ENCODE measurements at regions not wholly inside any gene's neighbourhood (a gene's known extent, or its start where the extent isn't known, plus 50 kb on each side); places are given as distances from the start of the nearest gene placed in this dataset.

- DNase-seq (no peak), ATAC-seq (ENCODE audit: poor library complexity) (no peak)
- intact Hi-C loops (cut with DNase I), result no loop called here
Observed at GRCh38 chr3:163863146-163863545, 1215.2 kb downstream of the SI start.

GRCh38 chr3:163852233-163852632 is 1226.1 kb downstream of the SI start:
- intact Hi-C loops (cut with DNase I), result no loop called here
- no peak for ATAC-seq (ENCODE audit: poor library complexity)

GRCh38 chr3:163838769-163839168 is 1239.5 kb downstream of the SI start:
- no peak for ATAC-seq (ENCODE audit: poor library complexity)
- intact Hi-C loops (cut with DNase I), result no loop called here
- DNase-seq, result no peak

More at GRCh38 chr3:163852233-163852632, 1226.1 kb downstream of the SI start:
- no peak for DNase-seq

GRCh38 chr3:163832547-163832946 is 1245.7 kb downstream of the SI start:
- DNase-seq, result no peak
- ATAC-seq (ENCODE audit: poor library complexity), result no peak
- intact Hi-C loops (cut with DNase I), result no loop called here

- intact Hi-C loops (cut with DNase I), result no loop called here
- ATAC-seq (ENCODE audit: poor library complexity) (no peak), DNase-seq (no peak)
Observed at GRCh38 chr3:163821841-163822240, 1256.5 kb downstream of the SI start.

- ATAC-seq (ENCODE audit: poor library complexity) (no peak), DNase-seq (no peak)
- intact Hi-C loops (cut with DNase I), result no loop called here
Observed at GRCh38 chr3:163817015-163817414, 1261.3 kb downstream of the SI start.

GRCh38 chr3:163813935-163814334 is 1264.4 kb downstream of the SI start:
- intact Hi-C loops (cut with DNase I), result no loop called here
- ATAC-seq (ENCODE audit: poor library complexity) (no peak), DNase-seq (no peak)

GRCh38 chr3:163812006-163812405 is 1266.3 kb downstream of the SI start:
- ATAC-seq (ENCODE audit: poor library complexity) (no peak), DNase-seq (no peak)
- intact Hi-C loops (cut with DNase I), result no loop called here

- no peak for DNase-seq
- no peak for ATAC-seq (ENCODE audit: poor library complexity)
- intact Hi-C loops (cut with DNase I), result no loop called here
Observed at GRCh38 chr3:163809540-163809993, 1268.7 kb downstream of the SI start.

GRCh38 chr3:163786416-163786815 is 1291.9 kb downstream of the SI start:
- DNase-seq (no peak), ATAC-seq (ENCODE audit: poor library complexity) (no peak)
- intact Hi-C loops (cut with DNase I), result no loop called here

- intact Hi-C loops (cut with DNase I), result no loop called here
Observed at GRCh38 chr3:163785693-163786092, 1292.6 kb downstream of the SI start.

GRCh38 chr3:163779396-163780344 is 1298.6 kb downstream of the SI start:
- ATAC-seq (ENCODE audit: poor library complexity) (no peak), DNase-seq (no peak)
- intact Hi-C loops (cut with DNase I), result no loop called here

More at GRCh38 chr3:163785693-163786092, 1292.6 kb downstream of the SI start:
- no peak for DNase-seq
- ATAC-seq (ENCODE audit: poor library complexity), result no peak

- DNase-seq (no peak), ATAC-seq (ENCODE audit: poor library complexity) (no peak)
- intact Hi-C loops (cut with DNase I), result no loop called here
Observed at GRCh38 chr3:163776743-163777142, 1301.6 kb downstream of the SI start.

- no peak for DNase-seq
- intact Hi-C loops (cut with DNase I), result no loop called here
- no peak for ATAC-seq (ENCODE audit: poor library complexity)
Observed at GRCh38 chr3:163773136-163773535, 1305.2 kb downstream of the SI start.

GRCh38 chr3:163768048-163768447 is 1310.2 kb downstream of the SI start:
- DNase-seq (no peak), ATAC-seq (ENCODE audit: poor library complexity) (no peak)
- intact Hi-C loops (cut with DNase I), result no loop called here

GRCh38 chr3:163766112-163766511 is 1312.2 kb downstream of the SI start:
- ATAC-seq (ENCODE audit: poor library complexity), result no peak
- DNase-seq, result no peak
- intact Hi-C loops (cut with DNase I), result no loop called here

- ATAC-seq (ENCODE audit: poor library complexity), result no peak
- intact Hi-C loops (cut with DNase I), result no loop called here
- no peak for DNase-seq
Observed at GRCh38 chr3:163753033-163753432, 1325.3 kb downstream of the SI start.

- no peak for ATAC-seq (ENCODE audit: poor library complexity)
Observed at GRCh38 chr3:163745204-163745603, 1333.1 kb downstream of the SI start.

GRCh38 chr3:163735394-163735793 is 1342.9 kb downstream of the SI start:
- DNase-seq (no peak), ATAC-seq (ENCODE audit: poor library complexity) (no peak)
- intact Hi-C loops (cut with DNase I), result no loop called here

More at GRCh38 chr3:163745204-163745603, 1333.1 kb downstream of the SI start:
- no peak for DNase-seq
- intact Hi-C loops (cut with DNase I), result no loop called here

- ATAC-seq (ENCODE audit: poor library complexity) (no peak), DNase-seq (no peak)
- intact Hi-C loops (cut with DNase I), result no loop called here
Observed at GRCh38 chr3:163730684-163731083, 1347.6 kb downstream of the SI start.
